ENCODE measurements at regions not wholly inside any gene's neighbourhood (a gene's known extent, or its start where the extent isn't known, plus 50 kb on each side); places are given as distances from the start of the nearest gene placed in this dataset.
"Not testable (repeated sequence)": the region's sequence is repeated elsewhere in the genome, so short reads cannot be mapped to it uniquely, and the experiment has no call there.

- no peak for DNase-seq
Measured at GRCh38 chr2:84286878-84287277, 172.2 kb downstream of the SUCLG1 start.

- DNase-seq, result no peak
Measured at GRCh38 chr2:84285056-84285747, 173.9 kb downstream of the SUCLG1 start.

- peak; percentile 21 for DNase-seq
Measured at GRCh38 chr2:84283506-84283905, 175.6 kb downstream of the SUCLG1 start.

GRCh38 chr2:84281510-84281909, 177.6 kb downstream of the SUCLG1 start:
- no peak for DNase-seq

GRCh38 chr2:84280873-84281272, 178.2 kb downstream of the SUCLG1 start:
- no peak for DNase-seq

GRCh38 chr2:84278386-84278785, 180.7 kb downstream of the SUCLG1 start:
- DNase-seq, result no peak

GRCh38 chr2:84276590-84277255, 182.4 kb downstream of the SUCLG1 start:
- DNase-seq, result no peak

- no peak for DNase-seq
Measured at GRCh38 chr2:84273406-84273805, 185.7 kb downstream of the SUCLG1 start.

- no peak for DNase-seq
Measured at GRCh38 chr2:84271977-84272376, 187.1 kb downstream of the SUCLG1 start.

- peak; percentile 26 for DNase-seq
Measured at GRCh38 chr2:84257831-84258230, 201.2 kb downstream of the SUCLG1 start.

- no peak for DNase-seq
Measured at GRCh38 chr2:84251651-84252302, 207.3 kb downstream of the SUCLG1 start.

- no peak for DNase-seq
Measured at GRCh38 chr2:84249140-84249539, 209.9 kb downstream of the SUCLG1 start.

GRCh38 chr2:84247532-84247931, 211.5 kb downstream of the SUCLG1 start:
- DNase-seq, result no peak

- no peak for DNase-seq
Measured at GRCh38 chr2:84243788-84244733, 215.0 kb downstream of the SUCLG1 start.

- DNase-seq, result no peak
Measured at GRCh38 chr2:84238907-84239306, 220.2 kb downstream of the SUCLG1 start.

GRCh38 chr2:84236288-84236687, 222.8 kb downstream of the SUCLG1 start:
- DNase-seq, result no peak

GRCh38 chr2:84234103-84234502, 225.0 kb downstream of the SUCLG1 start:
- no peak for DNase-seq

- DNase-seq, result no peak
Measured at GRCh38 chr2:84231478-84231877, 227.6 kb downstream of the SUCLG1 start.

GRCh38 chr2:84224121-84224520, 235.0 kb downstream of the SUCLG1 start:
- DNase-seq, result no peak

GRCh38 chr2:84223191-84223590, 235.9 kb downstream of the SUCLG1 start:
- no peak for DNase-seq

GRCh38 chr2:84221102-84221501, 238.0 kb downstream of the SUCLG1 start:
- not testable (repeated sequence) for DNase-seq

- no peak for DNase-seq
Measured at GRCh38 chr2:84217456-84217855, 241.6 kb downstream of the SUCLG1 start.

- no peak for DNase-seq
Measured at GRCh38 chr2:84214455-84214854, 244.6 kb downstream of the SUCLG1 start.
